HCT116 (cell line): ENCODE measurements at regions not wholly inside any gene's neighbourhood (a gene's known extent, or its start where the extent isn't known, plus 50 kb on each side); places are given as distances from the start of the nearest gene placed in this dataset.

ENCODE experiments used
- ATAC-seq: fragments of 200-7000 bp; cut with Tn5 transposase; 2 replicates; pipeline ENCODE4 v1.9.1; 2020; ENCODE audit warnings: mild to moderate bottlenecking, moderate library complexity
- BruUV-seq: library from RNA; stranded (reverse); fragments of 400-500 nt; replicated peaks from 2 replicates; lab custom pipeline; 2021; lab: Mats Ljungman, UMichigan
- CTCF ChIA-PET: fragments of 300-600 bp; sonication (Branson Sonifier 250); formaldehyde crosslinking; loops from one replicate; lab custom pipeline; 2021; ENCODE audit warnings: antibody characterized with exemption; lab: Charles Lee
- POLR2A ChIA-PET: fragments of 300-600, 350-600 bp; sonication (Branson Sonifier 250); formaldehyde crosslinking; loops from one replicate; lab custom pipeline; 2021; ENCODE audit warnings: antibody characterized with exemption; lab: Charles Lee
- RAD21 ChIA-PET, 2 experiments: fragments of 300-600 bp; sonication (Branson Sonifier 250); formaldehyde crosslinking; loops; one replicate each; lab custom pipeline; 2023; ENCODE audit warnings: low total read pairs in 2 of 2; ENCODE audit not compliant: uncharacterized antibody in 2 of 2, unreplicated experiment in 2 of 2, low non-redundant PET in 1 of 2; lab: Charles Lee
- DNase-seq: peaks from one replicate; pipeline ENCODE4 v3.0.0-alpha.2; 2010; ENCODE audit warnings: low read depth, low spot score
- H2AFZ ChIP-seq: fragments of 200-600 bp; shearing (Covaris generic), sonication (generic); 2 replicates; pipeline ENCODE4 v1.6.1; 2017; ENCODE audit warnings: low read depth, mixed run types, mixed read lengths, antibody characterized with exemption, low read length; ENCODE audit not compliant: poor library complexity, severe bottlenecking
- H3K27ac ChIP-seq: 2 replicates; pipeline ENCODE4 v1.5.1; 2012; ENCODE audit warnings: low read depth, low read length
- H3K27me3 ChIP-seq: fragments of 200-600 bp; sonication (generic); 2 replicates; pipeline ENCODE4 v1.6.1; 2016; ENCODE audit warnings: mixed run types, low read length, mixed read lengths; ENCODE audit not compliant: insufficient read depth
- H3K36me3 ChIP-seq, 2 experiments: fragments of 200-500 bp in 1 of 2; fragments of 200-600 bp in 1 of 2; sonication (Bioruptor generic) in 1 of 2; sonication (generic) in 1 of 2; 2 replicates each; pipeline versions ENCODE4 v1.5.1 to v1.6.1; 2014 to 2016; ENCODE audit warnings: low read length in 2 of 2, inconsistent platforms in 1 of 2, mixed read lengths in 1 of 2, mixed run types in 1 of 2; ENCODE audit not compliant: insufficient read depth in 2 of 2, control insufficient read depth in 1 of 2
- H3K4me1 ChIP-seq, 2 experiments: fragments of 200-600 bp in 1 of 2; sonication (generic) in 1 of 2; 2 replicates each; pipeline versions ENCODE4 v1.5.1 to v1.6.1; 2012 to 2017; ENCODE audit warnings: low read length in 2 of 2, inconsistent platforms in 1 of 2, mild to moderate bottlenecking in 1 of 2, mixed read lengths in 1 of 2, mixed run types in 1 of 2, moderate library complexity in 1 of 2; ENCODE audit not compliant: insufficient read depth in 2 of 2, control insufficient read depth in 1 of 2
- H3K4me2 ChIP-seq: fragments of 200-600 bp; sonication (generic); 2 replicates; pipeline ENCODE4 v1.6.1; 2017; ENCODE audit warnings: mixed run types, low read length, mixed read lengths
- H3K4me3 ChIP-seq, 2 experiments: fragments of 200-600 bp in 1 of 2; sonication (generic) in 1 of 2; replicated peaks in 1 of 2; 2 replicates each; pipeline ENCODE4 v1.5.1; 2011 to 2016; ENCODE audit warnings: low read length in 2 of 2, control low read depth in 1 of 2, low read depth in 1 of 2, mild to moderate bottlenecking in 1 of 2, mixed read lengths in 1 of 2, mixed run types in 1 of 2
- H3K79me2 ChIP-seq: fragments of 200-600 bp; sonication (generic); 2 replicates; pipeline ENCODE4 v1.6.1; 2017; ENCODE audit warnings: mild to moderate bottlenecking, mixed run types, low read length, moderate library complexity, mixed read lengths; ENCODE audit not compliant: insufficient read depth
- H3K9ac ChIP-seq: fragments of 200-600 bp; sonication (generic); 2 replicates; pipeline ENCODE4 v1.6.1; 2016; ENCODE audit warnings: low read length, mixed read lengths
- H3K9me2 ChIP-seq: fragments of 200-600 bp; sonication (generic), shearing (Covaris generic); 2 replicates; pipeline ENCODE4 v1.6.1; 2017; ENCODE audit warnings: mixed run types, mild to moderate bottlenecking, moderate library complexity; ENCODE audit not compliant: insufficient read depth
- H3K9me3 ChIP-seq, 2 experiments: fragments of 200-500 bp in 1 of 2; fragments of 200-600 bp in 1 of 2; sonication (Bioruptor generic) in 1 of 2; sonication (generic) in 1 of 2; 2 replicates each; pipeline ENCODE4 v1.6.1; 2014 to 2017; ENCODE audit warnings: low read length in 2 of 2, mixed read lengths in 2 of 2, inconsistent platforms in 1 of 2, low read depth in 1 of 2, mild to moderate bottlenecking in 1 of 2, mixed run types in 1 of 2, moderate library complexity in 1 of 2; ENCODE audit not compliant: control insufficient read depth in 1 of 2, insufficient read depth in 1 of 2
- H4K20me1 ChIP-seq: fragments of 200-600 bp; sonication (generic), shearing (Covaris generic); 2 replicates; pipeline ENCODE4 v1.6.1; 2017; ENCODE audit warnings: mixed run types, mild to moderate bottlenecking, moderate library complexity; ENCODE audit not compliant: insufficient read depth
- CBX3 ChIP-seq: IDR thresholded peaks from 2 replicates; pipeline ENCODE4 v1.6.1; 2012; ENCODE audit warnings: low read depth
- CEBPB ChIP-seq: IDR thresholded peaks from 2 replicates; pipeline ENCODE4 v1.6.1; 2012; ENCODE audit warnings: low read depth
- EGR1 ChIP-seq: IDR thresholded peaks from 2 replicates; pipeline ENCODE4 v1.6.1; 2012; ENCODE audit warnings: low read depth
- ELF1 ChIP-seq: IDR thresholded peaks from 2 replicates; pipeline ENCODE4 v1.6.1; 2012; ENCODE audit warnings: low read depth, borderline replicate concordance
- EZH2 ChIP-seq: fragments of 200-600 bp; sonication (generic); IDR thresholded peaks from 2 replicates; pipeline ENCODE4 v1.6.1; 2017; ENCODE audit warnings: antibody characterized with exemption, mixed run types
- EZH2phosphoT487 ChIP-seq: fragments of 200-600 bp; IDR thresholded peaks from 2 replicates; pipeline ENCODE4 v1.6.1; 2018; ENCODE audit warnings: antibody characterized with exemption, borderline replicate concordance
- FOSL1 ChIP-seq: IDR thresholded peaks from 2 replicates; pipeline ENCODE4 v1.6.1; 2012; ENCODE audit warnings: low read depth
- JUND ChIP-seq: IDR thresholded peaks from 2 replicates; pipeline ENCODE4 v1.6.1; 2012
- POLR2A ChIP-seq: IDR thresholded peaks from 2 replicates; pipeline ENCODE4 v1.7.0; 2011; ENCODE audit warnings: borderline replicate concordance; ENCODE audit not compliant: insufficient read depth, insufficient read length; ENCODE audit errors: extremely low read depth
- POLR2AphosphoS5 ChIP-seq: IDR thresholded peaks from 2 replicates; pipeline ENCODE4 v1.6.1; 2011; ENCODE audit warnings: mild to moderate bottlenecking, low read depth, low read length, moderate library complexity
- RAD21 ChIP-seq: IDR thresholded peaks from 2 replicates; pipeline ENCODE4 v1.6.1; 2012; ENCODE audit warnings: low read depth, mild to moderate bottlenecking
- SRF ChIP-seq: IDR thresholded peaks from 2 replicates; pipeline ENCODE4 v1.6.1; 2012; ENCODE audit warnings: low read depth
- TCF7L2 ChIP-seq: IDR thresholded peaks from 2 replicates; pipeline ENCODE4 v1.7.0; 2011; ENCODE audit warnings: borderline replicate concordance, inconsistent platforms; ENCODE audit not compliant: insufficient read depth, insufficient read length; ENCODE audit errors: extremely low read depth
- YY1 ChIP-seq: IDR thresholded peaks from 2 replicates; pipeline ENCODE4 v1.6.1; 2011; ENCODE audit warnings: low read length, low read depth, moderate library complexity, mild to moderate bottlenecking; ENCODE audit not compliant: insufficient replicate concordance; ENCODE audit errors: extremely low read depth
- ZNF274 ChIP-seq: fragments of 200-500 bp; sonication (Bioruptor generic); IDR thresholded peaks from 2 replicates; pipeline ENCODE4 v1.6.1; 2014; ENCODE audit warnings: mild to moderate bottlenecking, low read depth, low read length, inconsistent platforms
- intact Hi-C: fragments of 100-400 bp; cut with micrococcal nuclease; formaldehyde crosslinking; loops from 2 replicates; pipeline ENCODE4 v1.10.0; 2022
- TF ChIP-seq, protein P1 (sequence below), 3 experiments: fragments of 200-600 bp in 1 of 3; sonication (generic) in 1 of 3; IDR thresholded peaks in 2 of 3; conservative IDR thresholded peaks in 1 of 3; 2 replicates each; pipeline ENCODE4 v1.5.1; 2012 to 2017; ENCODE audit warnings: low read depth in 2 of 3, low read length in 2 of 3, antibody characterized with exemption in 1 of 3, borderline replicate concordance in 1 of 3, control low read depth in 1 of 3, mild to moderate bottlenecking in 1 of 3, mixed read lengths in 1 of 3, mixed run types in 1 of 3, moderate library complexity in 1 of 3; ENCODE audit not compliant: insufficient read depth in 1 of 3
- TF ChIP-seq, protein P2 (sequence below): IDR thresholded peaks from 2 replicates; pipeline ENCODE4 v1.6.1; 2012
- TF ChIP-seq, protein P3 (sequence below): IDR thresholded peaks from 2 replicates; pipeline ENCODE4 v1.6.1; 2012

DNA sequence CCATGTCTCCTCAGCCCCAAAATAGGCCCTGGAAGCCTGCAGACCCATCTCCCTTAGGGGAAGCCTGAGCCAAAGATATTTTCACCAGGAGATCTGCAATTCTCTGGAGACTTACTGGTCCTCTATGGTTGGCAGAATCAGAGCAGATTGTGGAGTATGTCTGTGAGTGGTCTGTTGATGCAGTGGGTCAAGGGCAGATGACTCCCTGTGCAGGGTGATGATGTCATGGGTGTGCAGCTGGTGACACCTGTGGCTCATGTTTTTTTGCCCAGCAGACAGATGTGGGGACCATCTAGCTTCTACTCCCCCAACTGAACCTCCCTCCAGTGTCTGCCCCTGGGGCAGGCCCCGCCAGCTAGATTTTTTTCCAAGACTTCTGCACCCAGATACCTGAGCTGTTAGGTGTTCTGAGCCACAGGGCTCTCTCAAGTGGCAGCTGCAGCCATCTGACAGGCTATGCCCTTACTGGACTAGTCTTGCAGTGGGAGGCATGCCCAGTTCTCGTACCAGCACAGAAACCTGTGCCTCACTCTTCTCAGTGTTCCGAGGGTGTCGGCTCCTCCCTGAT lies 558.7 kb upstream of the LRRTM1 start:
- POLR2A ChIA-PET = no interaction called here
- no peaks in the 10 kb centered on the region for H3K27me3 ChIP-seq
- H2AFZ ChIP-seq = no peak overlapping the region
- no peak overlapping the region for H3K27ac ChIP-seq
- no TSS peak for BruUV-seq
- no peaks in the 10 kb centered on the region for H4K20me1 ChIP-seq
- CTCF ChIA-PET = no interaction called here
- H3K4me1 ChIP-seq = no peaks in the 10 kb centered on the region
- no peaks in the 10 kb centered on the region for H3K79me2 ChIP-seq
- RAD21 ChIA-PET = no interaction called here
- TF ChIP-seq POLR2AphosphoS5 = no peak
- no peak for TF ChIP-seq RAD21
- TF ChIP-seq EZH2phosphoT487 = no peak
- no peak for TF ChIP-seq YY1
- TF ChIP-seq EZH2 = no peak
- no peak for TF ChIP-seq FOSL1
- TF ChIP-seq POLR2A = no peak
- no peak for TF ChIP-seq JUND
- TF ChIP-seq, all 23 proteins: peak for 0
- Histone ChIP-seq H3K4me3 (no peak overlapping the region), H3K36me3 (no peaks in the 10 kb centered on the region), H3K9me2 (no peaks in the 10 kb centered on the region), H3K4me2 (no peak overlapping the region), H3K9ac (no peak overlapping the region), H3K9me3 (no peaks in the 10 kb centered on the region)
- ATAC-seq (no peak), DNase-seq (no peak)
- intact Hi-C loops = no loop called here

DNA sequence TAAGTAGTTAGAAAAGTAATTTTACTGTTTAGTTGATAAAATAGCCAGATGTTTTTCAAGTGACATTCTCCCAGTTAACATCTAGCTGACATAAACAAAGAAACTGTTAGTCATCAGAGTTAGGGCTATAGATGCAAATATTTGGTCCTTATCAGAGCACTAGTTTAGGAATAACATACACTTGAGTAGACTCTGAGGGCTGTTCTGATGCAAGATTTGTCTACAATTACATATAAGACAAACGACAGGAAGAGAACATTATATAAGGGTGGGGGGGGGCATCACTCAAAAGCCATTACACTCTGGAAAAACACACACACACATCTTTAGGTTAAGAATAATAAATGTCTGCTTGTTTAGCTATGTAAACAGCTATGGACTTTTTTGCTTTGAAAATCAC lies 554.4 kb upstream of the LRRTM1 start:
- ChIA-PET RAD21 (no interaction called here), POLR2A (no interaction called here), CTCF (no interaction called here)
- Histone ChIP-seq H3K4me1 (no peaks in the 10 kb centered on the region), H3K4me3 (no peak overlapping the region), H3K79me2 (no peaks in the 10 kb centered on the region), H3K27ac (no peak overlapping the region), H3K27me3 (no peaks in the 10 kb centered on the region), H3K4me2 (no peak overlapping the region), H3K9me2 (no peaks in the 10 kb centered on the region), H2AFZ (no peak overlapping the region), H3K36me3 (no peaks in the 10 kb centered on the region), H3K9me3 (no peaks in the 10 kb centered on the region), H4K20me1 (no peaks in the 10 kb centered on the region), H3K9ac (no peak overlapping the region)
- BruUV-seq = no TSS peak
- ATAC-seq (no peak), DNase-seq (no peak)
- intact Hi-C loops = no loop called here
- TF ChIP-seq POLR2AphosphoS5 (no peak), TCF7L2 (no peak), RAD21 (no peak), ELF1 (no peak), SRF (no peak), EGR1 (no peak), EZH2phosphoT487 (no peak), YY1 (no peak), ZNF274 (no peak), CEBPB (no peak), CBX3 (no peak)
- TF ChIP-seq, protein P1, sequence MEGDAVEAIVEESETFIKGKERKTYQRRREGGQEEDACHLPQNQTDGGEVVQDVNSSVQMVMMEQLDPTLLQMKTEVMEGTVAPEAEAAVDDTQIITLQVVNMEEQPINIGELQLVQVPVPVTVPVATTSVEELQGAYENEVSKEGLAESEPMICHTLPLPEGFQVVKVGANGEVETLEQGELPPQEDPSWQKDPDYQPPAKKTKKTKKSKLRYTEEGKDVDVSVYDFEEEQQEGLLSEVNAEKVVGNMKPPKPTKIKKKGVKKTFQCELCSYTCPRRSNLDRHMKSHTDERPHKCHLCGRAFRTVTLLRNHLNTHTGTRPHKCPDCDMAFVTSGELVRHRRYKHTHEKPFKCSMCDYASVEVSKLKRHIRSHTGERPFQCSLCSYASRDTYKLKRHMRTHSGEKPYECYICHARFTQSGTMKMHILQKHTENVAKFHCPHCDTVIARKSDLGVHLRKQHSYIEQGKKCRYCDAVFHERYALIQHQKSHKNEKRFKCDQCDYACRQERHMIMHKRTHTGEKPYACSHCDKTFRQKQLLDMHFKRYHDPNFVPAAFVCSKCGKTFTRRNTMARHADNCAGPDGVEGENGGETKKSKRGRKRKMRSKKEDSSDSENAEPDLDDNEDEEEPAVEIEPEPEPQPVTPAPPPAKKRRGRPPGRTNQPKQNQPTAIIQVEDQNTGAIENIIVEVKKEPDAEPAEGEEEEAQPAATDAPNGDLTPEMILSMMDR (IDR thresholded peaks at IDR 0.05 in 2 of 3, conservative IDR thresholded peaks at IDR 0.05 in 1 of 3; ENCODE audit: borderline replicate concordance in 1 of 3, insufficient read depth in 1 of 3, low read depth in 2 of 3, low read length in 2 of 3) = no peak
- TF ChIP-seq, protein P2, sequence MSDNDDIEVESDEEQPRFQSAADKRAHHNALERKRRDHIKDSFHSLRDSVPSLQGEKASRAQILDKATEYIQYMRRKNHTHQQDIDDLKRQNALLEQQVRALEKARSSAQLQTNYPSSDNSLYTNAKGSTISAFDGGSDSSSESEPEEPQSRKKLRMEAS = no peak
- TF ChIP-seq, protein P3, sequence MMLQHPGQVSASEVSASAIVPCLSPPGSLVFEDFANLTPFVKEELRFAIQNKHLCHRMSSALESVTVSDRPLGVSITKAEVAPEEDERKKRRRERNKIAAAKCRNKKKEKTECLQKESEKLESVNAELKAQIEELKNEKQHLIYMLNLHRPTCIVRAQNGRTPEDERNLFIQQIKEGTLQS = no peak
